ENCODE measurements at regions not wholly inside any gene's neighbourhood (a gene's known extent, or its start where the extent isn't known, plus 50 kb on each side); places are given as distances from the start of the nearest gene placed in this dataset.
"Not testable (repeated sequence)": the region's sequence is repeated elsewhere in the genome, so short reads cannot be mapped to it uniquely, and the experiment has no call there.

GRCh38 chr10:71116426-71116825, 95.9 kb upstream of the UNC5B start:
- DNase-seq (ENCODE audit: low read depth, low spot score) = no peak

DNA sequence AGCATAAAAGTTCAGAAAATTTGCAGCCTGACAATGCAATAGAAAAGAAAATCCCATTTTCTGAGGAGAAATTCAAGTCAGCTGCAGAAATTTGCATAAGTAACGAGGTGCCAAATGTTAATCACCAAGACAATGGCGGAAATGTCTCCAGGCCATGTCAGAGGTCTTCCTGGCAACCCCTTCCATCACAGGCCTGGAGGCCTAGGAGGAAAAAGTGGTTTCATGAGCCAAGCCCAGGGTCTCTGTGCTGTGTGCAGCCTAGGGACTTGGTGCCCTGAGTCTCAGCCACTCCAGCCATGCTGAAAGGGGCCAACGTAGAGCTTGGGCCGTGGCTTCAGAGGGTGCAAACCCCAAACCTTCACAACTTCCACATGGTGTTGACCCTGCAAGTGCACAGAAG, 94.8 kb upstream of the UNC5B start:
- not testable (repeated sequence) for DNase-seq (ENCODE audit: low read depth, low spot score)

DNA sequence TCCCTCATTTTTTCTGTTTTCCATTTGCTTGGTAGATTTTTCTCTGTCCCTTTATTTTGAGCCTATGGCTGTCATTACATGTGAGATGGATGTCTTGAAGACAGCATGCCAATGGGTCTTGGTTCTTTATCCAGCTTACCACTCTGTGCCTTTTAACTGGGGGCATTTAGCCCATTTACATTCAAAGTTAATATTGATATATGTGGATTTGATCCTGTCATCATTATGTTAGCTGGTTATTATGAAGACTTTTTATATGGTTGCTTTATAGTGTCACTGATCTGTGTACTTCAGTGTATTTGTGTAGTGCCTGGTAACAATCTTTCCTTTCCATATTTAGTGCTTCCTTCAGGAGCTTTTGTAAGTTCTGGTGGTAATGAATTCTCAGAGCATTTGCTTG, 89.3 kb upstream of the UNC5B start:
- DNase-seq (ENCODE audit: low read depth, low spot score) = no peak

DNA sequence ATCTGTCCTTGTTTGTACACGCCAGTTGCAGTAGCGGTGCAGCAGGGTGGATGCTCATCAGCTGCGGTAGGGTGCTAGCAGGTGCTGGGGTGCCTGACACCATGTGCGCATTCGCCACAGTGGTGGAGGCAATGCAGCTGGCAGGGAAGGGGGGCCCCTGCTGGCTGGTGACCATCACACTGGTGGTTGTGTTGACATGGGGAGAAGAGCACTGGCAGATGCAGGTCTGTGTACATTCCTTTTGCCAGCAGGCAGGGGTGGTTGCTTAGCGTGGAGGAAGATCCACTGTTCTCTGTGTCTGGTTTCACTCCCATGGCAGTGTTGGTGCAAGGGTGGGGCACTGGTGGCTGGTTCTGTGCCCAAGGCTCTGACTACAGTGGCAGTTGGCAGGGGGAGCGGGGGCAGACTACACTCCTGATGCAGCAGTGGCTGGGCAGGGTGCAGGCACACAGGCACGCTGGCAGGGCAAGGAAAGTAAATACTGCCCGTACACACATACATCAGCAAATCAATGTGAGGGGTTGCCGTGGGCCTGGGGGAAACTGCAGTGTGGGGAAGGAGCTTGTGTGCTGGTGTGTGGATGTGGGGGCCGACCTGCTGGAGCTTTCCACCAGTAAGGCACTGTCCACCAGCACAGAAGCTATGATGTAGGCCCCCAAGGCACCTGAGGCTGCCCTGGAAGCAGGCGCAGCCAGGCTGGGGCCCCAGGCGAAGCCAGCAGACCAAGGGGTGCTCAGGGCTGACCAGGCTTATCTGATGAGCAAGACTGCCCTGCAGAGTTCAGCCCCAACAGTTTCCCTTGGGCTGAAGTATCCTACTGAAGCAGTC, 87.2 kb upstream of the UNC5B start:
- DNase-seq (ENCODE audit: low read depth, low spot score) = no peak

DNA sequence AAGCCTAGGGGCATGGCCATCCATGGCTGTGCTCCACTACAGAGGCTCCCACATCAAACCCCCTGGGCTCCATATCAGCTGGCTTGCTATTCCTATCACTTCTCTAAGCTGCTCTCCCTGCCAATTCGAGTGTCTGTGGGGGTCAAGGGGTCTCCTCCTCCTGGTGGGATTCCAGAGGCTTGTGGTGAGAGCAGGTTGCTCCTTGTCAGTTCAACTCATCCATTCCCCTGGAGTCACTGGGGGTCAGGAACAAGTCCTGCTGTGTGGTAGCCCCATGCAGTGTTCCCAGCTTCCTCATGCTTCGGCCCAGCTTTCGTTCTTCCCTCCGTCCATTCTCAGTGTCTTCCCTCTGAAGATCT, 86.6 kb upstream of the UNC5B start:
- DNase-seq (ENCODE audit: low read depth, low spot score) = no peak

GRCh38 chr10:71126432-71126831, 85.9 kb upstream of the UNC5B start:
- no peak for DNase-seq (ENCODE audit: low read depth, low spot score)

DNA sequence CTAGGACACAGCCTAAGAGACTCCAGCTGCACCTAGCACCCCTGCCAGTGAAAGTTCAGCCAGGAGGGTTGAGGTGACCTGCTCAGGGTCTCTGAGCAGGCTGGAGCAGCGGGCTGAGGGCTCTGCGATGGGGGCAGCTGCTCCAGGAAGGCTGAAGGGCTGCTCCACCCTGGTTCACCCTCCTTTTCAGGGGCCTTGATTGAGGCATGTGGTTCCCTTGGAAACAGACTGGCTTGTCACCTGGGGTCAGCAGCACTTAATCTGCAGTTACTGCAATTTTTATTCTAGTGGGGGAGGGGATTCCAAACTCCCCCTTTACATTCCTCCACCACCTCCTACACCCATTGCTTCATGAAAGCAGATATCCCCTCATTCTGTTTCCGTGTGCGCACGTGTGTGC, 85.3 kb upstream of the UNC5B start:
- DNase-seq (ENCODE audit: low read depth, low spot score) = no peak

DNA sequence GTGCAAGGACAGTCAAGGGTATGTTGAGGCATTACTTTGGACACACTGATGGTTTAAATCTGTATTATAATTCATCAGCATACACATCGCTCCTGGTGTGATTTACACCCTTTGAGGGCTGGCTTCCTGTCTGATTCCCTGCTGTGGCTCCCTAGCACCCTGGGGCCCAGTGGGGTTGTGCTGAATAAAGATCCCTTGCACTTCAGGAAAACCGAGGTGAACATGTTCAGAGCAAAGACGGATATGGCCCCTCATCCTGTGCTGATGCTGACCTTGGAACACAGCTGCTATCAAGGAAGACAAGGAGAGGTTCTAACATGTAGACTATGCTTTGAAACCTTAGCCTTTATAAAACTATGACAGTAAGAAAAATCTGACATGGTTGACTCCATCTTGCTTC, 84.6 kb upstream of the UNC5B start:
- DNase-seq (ENCODE audit: low read depth, low spot score) = no peak

DNA sequence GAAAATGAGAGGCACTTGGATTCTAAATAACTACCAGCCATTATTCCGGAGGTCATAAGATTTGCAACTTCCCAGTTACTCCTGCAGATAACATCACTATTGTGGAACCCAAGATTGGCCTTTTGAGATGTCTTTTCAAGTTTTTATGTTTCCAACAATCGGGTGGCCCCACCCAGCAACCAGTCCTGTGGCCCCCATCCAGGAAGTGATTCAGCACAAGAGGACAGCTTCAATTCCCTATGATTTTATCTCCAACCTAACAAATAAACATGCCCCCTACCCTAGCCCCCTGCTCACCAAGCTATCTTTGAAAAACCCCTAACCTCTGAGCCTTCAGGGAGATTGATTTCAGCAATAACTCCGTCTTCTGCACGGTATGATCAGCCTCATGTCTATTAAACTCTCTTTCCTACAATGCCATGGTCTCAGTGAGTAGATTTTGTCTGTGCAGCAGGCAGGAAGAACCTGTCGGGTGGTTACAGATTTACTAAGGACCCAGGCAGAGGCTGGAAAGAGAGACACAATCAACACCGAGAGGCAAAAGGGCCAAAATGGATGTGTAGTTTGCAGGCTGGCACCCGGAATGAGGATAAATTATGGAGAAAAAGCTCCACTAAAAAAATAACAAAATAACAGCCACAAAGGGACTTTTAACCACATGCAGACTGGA, 83.9 kb upstream of the UNC5B start:
- no peak for DNase-seq (ENCODE audit: low read depth, low spot score)

DNA sequence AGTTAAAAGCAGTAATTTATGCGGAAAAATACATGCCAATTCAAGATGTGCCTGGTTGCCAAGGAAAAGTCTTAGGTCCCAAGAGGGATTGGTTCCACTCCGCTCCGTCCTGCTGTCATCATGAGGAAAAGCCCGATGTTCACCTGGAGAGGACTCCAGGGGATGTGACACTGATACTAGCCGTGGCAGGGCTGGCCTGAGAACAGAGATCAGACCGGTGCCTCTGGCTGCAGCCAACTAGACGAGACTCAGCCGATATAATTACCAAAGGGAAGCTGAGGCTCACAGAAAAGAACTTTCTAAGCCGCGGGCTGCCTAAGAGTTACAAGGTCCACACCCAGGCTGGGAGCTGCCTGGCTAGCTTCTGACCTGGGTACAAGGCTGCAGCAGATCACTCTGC, 81.3 kb upstream of the UNC5B start:
- DNase-seq (ENCODE audit: low read depth, low spot score) = no peak

DNA sequence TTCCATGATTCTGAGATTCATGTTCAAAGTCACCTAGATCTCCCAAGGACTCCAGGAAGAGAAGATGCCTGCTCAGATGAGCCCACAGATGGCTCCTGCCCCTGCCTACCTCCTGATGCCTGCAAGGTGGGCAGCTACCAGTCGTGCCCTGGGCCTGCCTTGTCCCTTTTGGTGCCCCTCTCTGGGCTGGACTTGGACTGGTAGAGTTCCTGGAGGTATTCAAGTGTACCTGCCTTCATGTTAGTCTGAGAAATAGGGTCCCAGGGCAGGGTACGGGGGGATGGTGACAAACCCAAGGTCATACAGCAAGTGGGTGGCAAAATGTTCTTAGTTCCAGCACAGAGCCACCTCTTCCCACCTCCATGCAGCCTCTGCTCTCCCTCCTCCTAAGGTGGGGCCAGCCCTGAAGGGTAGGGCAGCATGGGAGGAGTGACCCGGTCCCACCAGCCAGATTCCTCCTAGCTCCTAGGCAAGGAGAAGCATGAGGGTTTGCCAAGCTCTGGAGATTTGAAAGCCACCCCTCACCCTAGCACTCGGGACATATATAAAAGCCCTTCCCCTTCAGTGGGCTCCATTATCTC, 80.8 kb upstream of the UNC5B start:
- no peak for DNase-seq (ENCODE audit: low read depth, low spot score)

DNA sequence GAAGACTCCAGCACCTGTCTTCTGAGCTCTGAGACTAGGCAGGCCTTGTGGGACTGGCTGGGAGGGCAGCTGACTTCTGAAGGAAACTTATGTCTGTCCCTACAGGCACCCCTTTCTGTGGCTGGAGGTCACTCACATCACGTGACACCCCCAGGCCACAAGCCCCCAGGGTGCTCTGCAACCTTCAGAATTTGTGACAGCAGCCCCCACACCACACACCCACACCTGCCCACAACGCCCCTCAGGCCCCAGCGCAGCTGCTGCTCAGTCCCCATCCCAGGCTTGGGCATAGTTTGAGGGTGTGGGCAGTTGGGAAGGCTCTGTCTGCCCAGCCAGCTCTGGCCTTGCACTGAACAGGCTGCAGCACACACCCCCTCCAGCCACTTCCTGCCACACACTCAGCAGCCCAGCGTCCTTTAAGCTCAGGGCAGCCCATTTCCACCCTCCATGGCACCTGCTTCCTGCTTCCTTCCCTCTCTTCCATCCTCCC, 80.0 kb upstream of the UNC5B start:
- no peak for DNase-seq (ENCODE audit: low read depth, low spot score)

- no peak for DNase-seq (ENCODE audit: low read depth, low spot score)
Measured at GRCh38 chr10:71133710-71134686, 78.4 kb upstream of the UNC5B start.

- no peak for DNase-seq (ENCODE audit: low read depth, low spot score)
Measured at GRCh38 chr10:71134732-71135211, 77.6 kb upstream of the UNC5B start.

DNA sequence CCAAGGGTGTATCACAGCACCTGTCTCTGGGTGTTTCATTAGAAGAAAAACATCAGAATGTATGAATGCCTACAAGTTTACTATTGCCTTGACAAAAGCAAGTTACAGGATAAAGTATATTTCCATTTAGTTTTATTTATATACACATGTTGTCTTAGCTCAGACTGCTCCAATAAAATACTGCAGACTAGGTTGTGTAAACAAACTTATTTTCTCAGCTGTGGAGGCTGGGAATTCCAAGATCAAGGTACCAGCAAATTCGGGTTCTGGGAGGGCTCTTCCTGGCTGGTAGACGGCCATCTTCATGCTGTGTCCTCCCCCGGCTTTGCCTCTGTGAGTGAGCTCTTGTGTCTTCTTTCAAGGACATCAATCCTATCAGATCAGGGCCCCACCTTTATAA, 77.1 kb upstream of the UNC5B start:
- DNase-seq (ENCODE audit: low read depth, low spot score) = no peak

DNA sequence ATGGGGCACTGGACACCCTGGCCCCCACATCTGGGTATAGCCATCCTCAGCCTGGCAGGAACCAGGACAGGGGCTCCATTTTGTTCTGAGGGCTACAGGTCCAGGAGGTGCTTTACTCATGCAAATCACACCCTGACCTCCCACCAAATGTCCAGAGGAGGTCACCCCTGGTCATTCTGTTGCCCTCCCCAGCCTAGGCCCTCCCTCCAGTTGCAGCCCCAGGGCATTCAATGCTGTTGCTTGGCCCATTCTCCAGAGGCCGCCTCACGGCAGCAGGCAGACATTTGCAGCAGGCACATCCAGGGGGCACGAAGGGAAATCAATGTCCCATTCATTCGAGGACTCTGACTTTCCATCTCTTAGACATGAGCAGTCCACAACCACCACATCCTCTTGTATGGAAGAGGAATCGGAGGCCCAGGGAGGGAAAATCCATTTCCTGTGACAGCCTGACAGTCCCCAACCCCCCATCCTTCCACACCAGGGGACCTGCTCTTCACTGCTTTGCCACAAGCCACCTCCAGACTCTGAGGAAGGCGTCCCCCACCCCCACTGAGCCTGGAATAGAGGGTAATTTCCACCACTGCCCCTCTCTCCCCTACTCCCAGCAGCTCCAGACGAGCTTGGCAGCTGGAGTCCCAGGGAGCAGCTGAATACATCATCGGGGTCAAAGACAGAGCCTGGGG, 76.2 kb upstream of the UNC5B start:
- DNase-seq (ENCODE audit: low read depth, low spot score) = no peak

- DNase-seq (ENCODE audit: low read depth, low spot score) = no peak
Measured at GRCh38 chr10:71137701-71138100, 74.7 kb upstream of the UNC5B start.

DNA sequence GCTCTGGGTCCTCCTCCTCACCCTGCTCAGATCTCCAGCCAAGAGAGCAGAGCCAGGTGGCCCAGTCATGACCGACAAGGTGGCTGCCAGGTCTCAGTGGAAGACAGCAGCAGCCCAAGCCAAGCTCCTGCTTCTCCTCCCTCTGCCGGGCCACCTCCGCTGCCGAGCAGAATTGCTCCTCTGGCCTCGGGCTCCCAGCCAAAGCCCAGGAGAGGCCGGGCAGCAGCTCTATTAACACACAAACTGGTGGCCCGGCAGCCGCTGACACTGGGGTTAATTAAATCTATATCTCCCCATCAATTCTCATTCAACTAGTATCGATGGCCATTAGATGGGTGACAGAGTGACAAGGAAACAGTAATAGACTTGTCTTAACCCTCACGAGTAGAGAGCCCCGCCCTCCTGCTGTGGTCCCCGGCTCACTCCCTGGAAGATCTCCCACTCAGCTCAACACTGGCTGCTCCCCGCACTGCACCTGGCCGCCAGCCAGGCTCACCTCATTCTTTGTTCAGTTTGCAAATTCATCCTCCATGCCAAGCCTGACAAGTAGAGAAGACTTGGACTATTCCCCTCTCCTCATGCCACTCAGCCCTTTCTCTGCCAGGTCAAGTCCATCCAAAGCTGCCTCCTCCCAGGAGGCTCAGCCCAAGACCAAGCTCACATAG, 74.1 kb upstream of the UNC5B start:
- no peak for DNase-seq (ENCODE audit: low read depth, low spot score)

- DNase-seq (ENCODE audit: low read depth, low spot score) = no peak
Measured at GRCh38 chr10:71141528-71141927, 70.8 kb upstream of the UNC5B start.

- DNase-seq (ENCODE audit: low read depth, low spot score) = no peak
Measured at GRCh38 chr10:71143170-71143569, 69.2 kb upstream of the UNC5B start.
